B cell (primary cell): ENCODE measurements at regions not wholly inside any gene's neighbourhood (a gene's known extent, or its start where the extent isn't known, plus 50 kb on each side); places are given as distances from the start of the nearest gene placed in this dataset.

Experiments used
- ATAC-seq: fragments of 200-7000 bp; cut with Tn5 transposase; one replicate; pipeline ENCODE4 v1.10.0; 2021; ENCODE audit warnings: low read depth, mild to moderate bottlenecking, moderate number of reproducible peaks, moderate library complexity
- CTCF ChIA-PET: fragments of 350-600 bp; sonication (Branson Sonifier 250); formaldehyde crosslinking; loops from one replicate; lab custom pipeline; 2021; ENCODE audit warnings: antibody characterized with exemption, inconsistent platforms; lab: Charles Lee
- POLR2A ChIA-PET: fragments of 350-600 bp; sonication (Branson Sonifier 250); formaldehyde crosslinking; loops from one replicate; lab custom pipeline; 2021; ENCODE audit warnings: antibody characterized with exemption; lab: Charles Lee
- DNase-seq: peaks from one replicate; pipeline ENCODE4 v3.0.0; 2013
- H2AFZ ChIP-seq: 2 replicates; pipeline ENCODE4 v1.6.1; 2012; ENCODE audit warnings: mild to moderate bottlenecking, low read depth, low read length; ENCODE audit not compliant: insufficient read depth, poor library complexity, severe bottlenecking
- H3K27ac ChIP-seq, 2 donors: 1 replicate in 1 of 2; 2 replicates in 1 of 2; pipeline ENCODE4 v1.5.1; 2012 to 2013; ENCODE audit warnings: low read length in 2 of 2, mild to moderate bottlenecking in 2 of 2, moderate library complexity in 1 of 2
- H3K27me3 ChIP-seq, 4 experiments: fragments of 200-600 bp in 1 of 4; sonication (generic) in 1 of 4; replicated peaks in 1 of 4; 1 replicate in 2 of 4; 2 replicates in 2 of 4; pipeline versions ENCODE4 v1.6.1 to v1.7.0; 2013 to 2016; ENCODE audit warnings: low read length in 3 of 4, mild to moderate bottlenecking in 2 of 4, mixed read lengths in 1 of 4, moderate library complexity in 1 of 4; ENCODE audit not compliant: insufficient read depth in 4 of 4, control insufficient read depth in 3 of 4; ENCODE audit errors: control extremely low read depth in 1 of 4
- H3K36me3 ChIP-seq, 2 experiments: replicated peaks in 1 of 2; 1 replicate in 1 of 2; 2 replicates in 1 of 2; pipeline versions ENCODE4 v1.6.1 to v1.7.1; 2013; ENCODE audit warnings: low read length in 1 of 2; ENCODE audit not compliant: insufficient read depth in 2 of 2, control insufficient read depth in 1 of 2; ENCODE audit errors: control extremely low read depth in 1 of 2, extremely low read depth in 1 of 2
- H3K4me1 ChIP-seq, 2 donors: fragments of 200-600 bp in 1 of 2; sonication (generic) in 1 of 2; 1 replicate in 1 of 2; 2 replicates in 1 of 2; pipeline versions ENCODE4 v1.5.1 to v1.6.1; 2013 to 2017; ENCODE audit warnings: low read length in 2 of 2; ENCODE audit not compliant: control insufficient read depth in 2 of 2, insufficient read depth in 2 of 2
- H3K4me2 ChIP-seq: replicated peaks from 2 replicates; pipeline ENCODE3; 2012; ENCODE audit warnings: mild to moderate bottlenecking, low read depth, low read length; ENCODE audit not compliant: poor library complexity, severe bottlenecking
- H3K4me3 ChIP-seq, 5 experiments: fragments of 200-600 bp in 1 of 5; sonication (generic) in 1 of 5; 1 replicate in 3 of 5; 2 replicates in 2 of 5; pipeline versions ENCODE4 v1.5.1 to v1.7.0; 2011 to 2016; ENCODE audit warnings: low read length in 4 of 5, mild to moderate bottlenecking in 4 of 5, low read depth in 2 of 5, control low read depth in 1 of 5, moderate library complexity in 1 of 5; ENCODE audit not compliant: insufficient read depth in 1 of 5; ENCODE audit errors: control extremely low read depth in 1 of 5, extremely low read depth in 1 of 5
- H3K79me2 ChIP-seq: fragments of 200-600 bp; sonication (generic); one replicate; pipeline ENCODE4 v1.6.0; 2016; ENCODE audit warnings: low read length; ENCODE audit not compliant: control insufficient read depth, insufficient read depth
- H3K9ac ChIP-seq: fragments of 200-600 bp; sonication (generic); 2 replicates; pipeline ENCODE4 v1.6.1; 2017; ENCODE audit warnings: mild to moderate bottlenecking, low read length, moderate library complexity
- H3K9me3 ChIP-seq, 3 donors: one replicate each; pipeline versions ENCODE4 v1.6.1 to v1.7.1; 2013; ENCODE audit warnings: low read length in 2 of 3; ENCODE audit not compliant: control insufficient read depth in 2 of 3, insufficient read depth in 1 of 3; ENCODE audit errors: control extremely low read depth in 1 of 3
- H4K20me1 ChIP-seq: 2 replicates; pipeline ENCODE4 v1.6.0; 2012; ENCODE audit warnings: mild to moderate bottlenecking, low read length; ENCODE audit not compliant: insufficient read depth, control insufficient read depth, poor library complexity, severe bottlenecking
- H3K27ac Mint-ChIP-seq: one replicate; pipeline ENCODE4 v1.8.0; 2021; ENCODE audit warnings: mixed read lengths
- H3K27me3 Mint-ChIP-seq: one replicate; pipeline ENCODE4 v1.8.0; 2021; ENCODE audit warnings: mixed read lengths
- H3K4me1 Mint-ChIP-seq: one replicate; pipeline ENCODE4 v1.8.0; 2021; ENCODE audit warnings: mixed read lengths
- H3K4me3 Mint-ChIP-seq: one replicate; pipeline ENCODE4 v1.8.0; 2021; ENCODE audit warnings: mixed read lengths
- H3K9me3 Mint-ChIP-seq: one replicate; pipeline ENCODE4 v1.8.0; 2022; ENCODE audit warnings: mixed read lengths; ENCODE audit not compliant: insufficient read depth
- EZH2 ChIP-seq: IDR thresholded peaks from 2 replicates; pipeline ENCODE4 v1.6.1; 2012; ENCODE audit warnings: borderline replicate concordance, low read depth, mild to moderate bottlenecking, moderate library complexity, low read length; ENCODE audit not compliant: insufficient read depth, poor library complexity, severe bottlenecking
- WGBS: methylation state at CpG from one replicate; pipeline ENCODE4 v1.1.5; 2013; ENCODE audit warnings: missing lambda C conversion rate; ENCODE audit not compliant: insufficient coverage; 5-methylcytosine and 5-hydroxymethylcytosine counted together
- intact Hi-C: fragments of 100-400 bp; cut with micrococcal nuclease; formaldehyde crosslinking; loops from one replicate; pipeline ENCODE4 v1.10.0; 2022
- TF ChIP-seq, protein P1 (sequence below): fragments of 200-600 bp; IDR thresholded peaks from one replicate; pipeline ENCODE4 v1.8.0; 2022; ENCODE audit warnings: antibody characterized with exemption, mild to moderate bottlenecking

DNA sequence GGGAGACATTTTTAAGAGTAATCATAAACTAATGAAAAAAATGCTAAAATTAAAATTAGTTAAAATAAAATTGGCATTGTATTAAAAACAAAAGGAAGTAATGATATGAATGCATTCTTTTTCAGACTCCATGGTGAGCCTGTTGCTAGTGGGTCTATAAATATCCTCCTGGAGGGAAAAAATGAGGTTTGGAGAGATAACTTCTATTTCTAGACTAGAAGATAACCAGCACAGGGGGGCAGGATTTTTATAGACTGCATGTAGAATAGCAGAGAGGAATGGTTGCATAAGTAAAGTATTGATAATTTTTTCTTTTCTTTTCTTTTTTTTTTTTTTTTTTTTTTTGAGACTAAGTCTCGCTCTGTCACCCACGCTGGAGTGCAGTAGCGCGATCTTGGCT, 835.8 kb upstream of the VRK2 start:
- DNase-seq (no peak), ATAC-seq (no peak)
- no peak overlapping the region for H3K9ac ChIP-seq
- H3K79me2 ChIP-seq, result no peaks in the 10 kb centered on the region
- ChIA-PET POLR2A (no interaction called here), CTCF (no interaction called here)
- Mint-ChIP-seq H3K27me3 (no peaks in the 10 kb centered on the region), H3K9me3 (no peaks in the 10 kb centered on the region), H3K4me3 (no peak overlapping the region), H3K27ac (no peak overlapping the region), H3K4me1 (no peaks in the 10 kb centered on the region)
- no peaks in the 10 kb centered on the region for H3K27me3 ChIP-seq
- no peak overlapping the region for H3K27ac ChIP-seq
- H3K4me2 ChIP-seq, result no peak overlapping the region
- no peak overlapping the region for H2AFZ ChIP-seq
- H3K4me1 ChIP-seq, result no peaks in the 10 kb centered on the region
- no peaks in the 10 kb centered on the region for H3K36me3 ChIP-seq
- no peaks in the 10 kb centered on the region for H4K20me1 ChIP-seq
- H3K4me3 ChIP-seq, result no peak overlapping the region
- intact Hi-C loops, result no loop called here
- TF ChIP-seq EZH2, result no peak
- TF ChIP-seq, protein P1, sequence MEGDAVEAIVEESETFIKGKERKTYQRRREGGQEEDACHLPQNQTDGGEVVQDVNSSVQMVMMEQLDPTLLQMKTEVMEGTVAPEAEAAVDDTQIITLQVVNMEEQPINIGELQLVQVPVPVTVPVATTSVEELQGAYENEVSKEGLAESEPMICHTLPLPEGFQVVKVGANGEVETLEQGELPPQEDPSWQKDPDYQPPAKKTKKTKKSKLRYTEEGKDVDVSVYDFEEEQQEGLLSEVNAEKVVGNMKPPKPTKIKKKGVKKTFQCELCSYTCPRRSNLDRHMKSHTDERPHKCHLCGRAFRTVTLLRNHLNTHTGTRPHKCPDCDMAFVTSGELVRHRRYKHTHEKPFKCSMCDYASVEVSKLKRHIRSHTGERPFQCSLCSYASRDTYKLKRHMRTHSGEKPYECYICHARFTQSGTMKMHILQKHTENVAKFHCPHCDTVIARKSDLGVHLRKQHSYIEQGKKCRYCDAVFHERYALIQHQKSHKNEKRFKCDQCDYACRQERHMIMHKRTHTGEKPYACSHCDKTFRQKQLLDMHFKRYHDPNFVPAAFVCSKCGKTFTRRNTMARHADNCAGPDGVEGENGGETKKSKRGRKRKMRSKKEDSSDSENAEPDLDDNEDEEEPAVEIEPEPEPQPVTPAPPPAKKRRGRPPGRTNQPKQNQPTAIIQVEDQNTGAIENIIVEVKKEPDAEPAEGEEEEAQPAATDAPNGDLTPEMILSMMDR, result no peak
- no CpG with 5 or more reads among the region's 4 CpGs for WGBS
- no peaks in the 10 kb centered on the region for H3K9me3 ChIP-seq

DNA sequence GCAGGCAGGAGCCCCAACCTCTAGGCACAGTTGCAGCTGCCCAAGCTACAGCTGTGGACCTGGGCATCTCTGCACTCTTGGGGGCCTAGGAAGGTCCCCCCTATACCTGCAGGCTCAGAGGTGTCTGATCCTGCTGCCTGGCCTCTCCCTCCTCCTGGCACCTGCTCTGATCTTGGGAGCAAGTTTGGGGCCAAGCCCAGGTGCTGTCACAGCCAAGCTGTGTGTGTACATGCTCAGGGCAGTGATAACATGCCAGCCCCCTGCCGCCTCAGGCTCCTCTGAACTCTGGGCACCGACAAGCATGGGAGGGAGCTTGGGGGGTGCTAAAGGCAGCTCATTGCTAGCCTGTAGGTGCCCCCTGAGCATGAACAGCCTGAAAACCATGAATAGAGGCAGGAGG, 829.6 kb upstream of the VRK2 start:
- WGBS, result 92% methylated on average over 2 of the region's 2 CpGs
- Histone ChIP-seq H3K27me3 (no peaks in the 10 kb centered on the region), H3K27ac (no peak overlapping the region), H3K9ac (no peak overlapping the region), H3K79me2 (no peaks in the 10 kb centered on the region), H3K4me1 (no peaks in the 10 kb centered on the region), H3K36me3 (no peaks in the 10 kb centered on the region), H2AFZ (no peak overlapping the region), H3K9me3 (peaks cover 0 to 20% (median 13%) of the 10 kb centered on the region in 3 donors), H4K20me1 (no peaks in the 10 kb centered on the region), H3K4me3 (no peak overlapping the region), H3K4me2 (no peak overlapping the region)
- ChIA-PET POLR2A (no interaction called here), CTCF (no interaction called here)
- Mint-ChIP-seq H3K4me1 (no peaks in the 10 kb centered on the region), H3K27ac (no peak overlapping the region), H3K27me3 (no peaks in the 10 kb centered on the region), H3K9me3 (peaks cover 5% of the 10 kb centered on the region), H3K4me3 (no peak overlapping the region)
- intact Hi-C loops, result no loop called here
- no peak for ATAC-seq
- TF ChIP-seq, protein P1, result no peak
- no peak for TF ChIP-seq EZH2
- no peak for DNase-seq
